SH-SY5Y (cell line): ENCODE measurements at regions not wholly inside any gene's neighbourhood (a gene's known extent, or its start where the extent isn't known, plus 50 kb on each side); places are given as distances from the start of the nearest gene placed in this dataset.

Experiments
- GATA2 ChIP-seq: IDR thresholded peaks from 2 replicates; pipeline ENCODE4 v1.6.1; 2011; ENCODE audit warnings: mild to moderate bottlenecking, low read depth, low read length
- GATA3 ChIP-seq: IDR thresholded peaks from 2 replicates; pipeline ENCODE4 v1.6.1; 2011; ENCODE audit warnings: low read depth, mild to moderate bottlenecking, low read length, moderate library complexity

GRCh38 chr1:64397541-64397940 is 72.4 kb upstream of the CACHD1 start:
- TF ChIP-seq GATA2: no peak
- TF ChIP-seq GATA3: no peak
